AG08396 (cell line): ENCODE measurements at regions not wholly inside any gene's neighbourhood (a gene's known extent, or its start where the extent isn't known, plus 50 kb on each side); places are given as distances from the start of the nearest gene placed in this dataset.

Experiments
- DNase-seq: peaks from one replicate; pipeline ENCODE4 v3.0.0; 2012; ENCODE audit warnings: low spot score, mixed read lengths

GRCh38 chr17:55829995-55830612 lies 79.3 kb downstream of the PCTP start:
- DNase-seq = no peak

- no peak for DNase-seq
Observed at GRCh38 chr17:55830699-55831471, 80.0 kb downstream of the PCTP start.

GRCh38 chr17:55833306-55833705 lies 82.5 kb downstream of the PCTP start:
- no peak for DNase-seq

GRCh38 chr17:55842405-55843158 lies 91.7 kb downstream of the PCTP start:
- DNase-seq = no peak

- DNase-seq = no peak
Observed at GRCh38 chr17:55843785-55844184, 92.9 kb downstream of the PCTP start.

GRCh38 chr17:55845385-55845784 lies 94.5 kb downstream of the PCTP start:
- peak; percentile 79 for DNase-seq

- DNase-seq = no peak
Observed at GRCh38 chr17:55846745-55847144, 95.9 kb downstream of the PCTP start.

GRCh38 chr17:55852734-55853133 lies 101.9 kb downstream of the PCTP start:
- DNase-seq = no peak

GRCh38 chr17:55859301-55859795 lies 108.5 kb downstream of the PCTP start:
- DNase-seq = no peak

GRCh38 chr17:55865072-55865762 lies 114.4 kb downstream of the PCTP start:
- DNase-seq = no peak

GRCh38 chr17:55870044-55870443 lies 119.2 kb downstream of the PCTP start:
- no peak for DNase-seq

GRCh38 chr17:55872374-55872773 lies 121.5 kb downstream of the PCTP start:
- DNase-seq = no peak

- no peak for DNase-seq
Observed at GRCh38 chr17:55873017-55873758, 122.3 kb downstream of the PCTP start.

GRCh38 chr17:55883149-55883548 lies 132.3 kb downstream of the PCTP start:
- no peak for DNase-seq

GRCh38 chr17:55887531-55887930 lies 136.7 kb downstream of the PCTP start:
- DNase-seq = no peak

GRCh38 chr17:55889271-55889670 lies 138.4 kb downstream of the PCTP start:
- DNase-seq = no peak

GRCh38 chr17:55895112-55895759 lies 144.4 kb downstream of the PCTP start:
- DNase-seq = no peak

GRCh38 chr17:55897301-55897700 lies 146.4 kb downstream of the PCTP start:
- DNase-seq = no peak

GRCh38 chr17:55898195-55898594 lies 147.3 kb downstream of the PCTP start:
- DNase-seq = no peak

GRCh38 chr17:55900188-55900587 lies 149.3 kb downstream of the PCTP start:
- DNase-seq = no peak
